ENCODE measurements at regions not wholly inside any gene's neighbourhood (a gene's known extent, or its start where the extent isn't known, plus 50 kb on each side); places are given as distances from the start of the nearest gene placed in this dataset.

GRCh38 chr15:70471517-70471916 lies 291.8 kb downstream of the UACA start:
- TF ChIP-seq CTCF (IDR thresholded peaks at IDR 0.05) (no peak), POLR2A (IDR thresholded peaks at IDR 0.05) (no peak)
